ENCODE measurements at regions not wholly inside any gene's neighbourhood (a gene's known extent, or its start where the extent isn't known, plus 50 kb on each side); places are given as distances from the start of the nearest gene placed in this dataset.

- TF ChIP-seq CTCF (IDR thresholded peaks at IDR 0.05) (no peak), POLR2A (IDR thresholded peaks at IDR 0.05) (no peak)
These were observed 494.6 kb upstream of the RUNX1 start for GRCh38 chr21:35543746-35544145.
